ENCODE measurements at regions not wholly inside any gene's neighbourhood (a gene's known extent, or its start where the extent isn't known, plus 50 kb on each side); places are given as distances from the start of the nearest gene placed in this dataset.

DNA sequence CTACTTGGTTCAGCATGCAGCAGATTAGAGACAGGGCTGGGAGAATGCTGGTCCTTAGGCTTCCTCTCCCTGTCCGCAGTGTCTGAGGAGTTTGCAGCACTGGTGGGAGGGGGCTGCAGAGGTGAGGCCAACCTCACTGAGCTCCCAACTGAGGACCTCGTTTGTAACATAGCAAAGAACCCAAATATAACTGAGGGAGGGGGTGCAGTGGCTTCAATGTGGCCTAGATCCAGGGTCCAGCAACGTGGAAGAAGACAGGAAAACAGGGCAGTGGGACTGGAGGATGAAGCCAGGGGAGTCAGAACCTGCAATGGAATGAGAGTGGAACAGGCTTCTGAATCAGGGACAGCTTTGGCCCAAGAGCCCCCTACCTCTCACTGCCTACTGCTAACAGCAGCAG is 84.3 kb upstream of the MAFB start:
- H3K36me3 ChIP-seq (ENCODE audit: insufficient read depth, low read length): no peaks in the 10 kb centered on the region
- DNase-seq: no peak
- ChIA-PET POLR2A (no interaction called here), CTCF (no interaction called here)
- H3K4me3 ChIP-seq (ENCODE audit: low read length): no peak overlapping the region
- H3K27me3 ChIP-seq (ENCODE audit: control insufficient read depth in 1 of 2, insufficient read depth in 2 of 2, low read length in 2 of 2): no peaks in the 10 kb centered on the region
- no peaks in the 10 kb centered on the region for H3K9me3 ChIP-seq (ENCODE audit: control insufficient read depth in 1 of 2, insufficient read depth in 1 of 2, low read length in 2 of 2)
- no peak for ATAC-seq (ENCODE audit: poor library complexity)
- intact Hi-C loops (cut with DNase I, micrococcal nuclease): no loop called here
- H3K4me1 Mint-ChIP-seq (ENCODE audit: low read depth): peaks cover 3% of the 10 kb centered on the region
- no peaks in the 10 kb centered on the region for H3K9me3 Mint-ChIP-seq
- H3K4me1 ChIP-seq (ENCODE audit: insufficient read depth, low read length): peaks cover 7% of the 10 kb centered on the region
- no peak overlapping the region for H3K27ac Mint-ChIP-seq
- no peak overlapping the region for H3K27ac ChIP-seq (ENCODE audit: low read depth in 1 of 2, low read length in 2 of 2)
- no peak overlapping the region for H3K4me3 Mint-ChIP-seq
- TF ChIP-seq, protein P1, sequence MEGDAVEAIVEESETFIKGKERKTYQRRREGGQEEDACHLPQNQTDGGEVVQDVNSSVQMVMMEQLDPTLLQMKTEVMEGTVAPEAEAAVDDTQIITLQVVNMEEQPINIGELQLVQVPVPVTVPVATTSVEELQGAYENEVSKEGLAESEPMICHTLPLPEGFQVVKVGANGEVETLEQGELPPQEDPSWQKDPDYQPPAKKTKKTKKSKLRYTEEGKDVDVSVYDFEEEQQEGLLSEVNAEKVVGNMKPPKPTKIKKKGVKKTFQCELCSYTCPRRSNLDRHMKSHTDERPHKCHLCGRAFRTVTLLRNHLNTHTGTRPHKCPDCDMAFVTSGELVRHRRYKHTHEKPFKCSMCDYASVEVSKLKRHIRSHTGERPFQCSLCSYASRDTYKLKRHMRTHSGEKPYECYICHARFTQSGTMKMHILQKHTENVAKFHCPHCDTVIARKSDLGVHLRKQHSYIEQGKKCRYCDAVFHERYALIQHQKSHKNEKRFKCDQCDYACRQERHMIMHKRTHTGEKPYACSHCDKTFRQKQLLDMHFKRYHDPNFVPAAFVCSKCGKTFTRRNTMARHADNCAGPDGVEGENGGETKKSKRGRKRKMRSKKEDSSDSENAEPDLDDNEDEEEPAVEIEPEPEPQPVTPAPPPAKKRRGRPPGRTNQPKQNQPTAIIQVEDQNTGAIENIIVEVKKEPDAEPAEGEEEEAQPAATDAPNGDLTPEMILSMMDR (IDR thresholded peaks at IDR 0.05): no peak
- no peaks in the 10 kb centered on the region for H3K36me3 Mint-ChIP-seq (ENCODE audit: low read depth)
- H3K27me3 Mint-ChIP-seq: no peaks in the 10 kb centered on the region

DNA sequence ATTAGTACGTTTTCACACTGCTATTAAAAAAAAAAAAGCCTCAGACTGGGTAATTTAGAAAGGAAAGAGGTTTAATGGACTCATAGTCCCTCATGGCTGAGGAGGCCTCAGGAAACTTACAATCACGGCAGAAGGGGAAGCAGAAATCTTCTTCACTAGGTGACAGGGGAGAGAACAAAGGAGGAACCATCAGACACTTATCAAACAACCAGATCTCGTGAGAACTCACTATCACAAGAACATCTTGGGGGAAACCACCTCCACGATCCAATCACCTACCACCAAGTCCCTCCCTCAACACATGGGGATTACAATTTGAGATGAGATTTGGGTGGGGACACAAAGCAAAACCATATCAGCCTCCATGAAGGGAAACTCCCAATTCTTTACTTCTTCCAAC is 85.2 kb upstream of the MAFB start:
- no peak overlapping the region for H3K4me3 ChIP-seq (ENCODE audit: low read length)
- H3K36me3 ChIP-seq (ENCODE audit: insufficient read depth, low read length): no peaks in the 10 kb centered on the region
- H3K4me1 ChIP-seq (ENCODE audit: insufficient read depth, low read length): peaks cover 7% of the 10 kb centered on the region
- TF ChIP-seq, protein P1 (IDR thresholded peaks at IDR 0.05): no peak
- no peaks in the 10 kb centered on the region for H3K36me3 Mint-ChIP-seq (ENCODE audit: low read depth)
- H3K27me3 Mint-ChIP-seq: no peaks in the 10 kb centered on the region
- H3K9me3 Mint-ChIP-seq: no peaks in the 10 kb centered on the region
- H3K27ac Mint-ChIP-seq: no peak overlapping the region
- ChIA-PET POLR2A (no interaction called here), CTCF (no interaction called here)
- H3K27ac ChIP-seq (ENCODE audit: low read depth in 1 of 2, low read length in 2 of 2): no peak overlapping the region
- ATAC-seq (ENCODE audit: poor library complexity): no peak
- peaks cover 3% of the 10 kb centered on the region for H3K4me1 Mint-ChIP-seq (ENCODE audit: low read depth)
- intact Hi-C loops (cut with DNase I, micrococcal nuclease): no loop called here
- H3K4me3 Mint-ChIP-seq: no peak overlapping the region
- DNase-seq: no peak
- no peaks in the 10 kb centered on the region for H3K9me3 ChIP-seq (ENCODE audit: control insufficient read depth in 1 of 2, insufficient read depth in 1 of 2, low read length in 2 of 2)
- H3K27me3 ChIP-seq (ENCODE audit: control insufficient read depth in 1 of 2, insufficient read depth in 2 of 2, low read length in 2 of 2): no peaks in the 10 kb centered on the region

DNA sequence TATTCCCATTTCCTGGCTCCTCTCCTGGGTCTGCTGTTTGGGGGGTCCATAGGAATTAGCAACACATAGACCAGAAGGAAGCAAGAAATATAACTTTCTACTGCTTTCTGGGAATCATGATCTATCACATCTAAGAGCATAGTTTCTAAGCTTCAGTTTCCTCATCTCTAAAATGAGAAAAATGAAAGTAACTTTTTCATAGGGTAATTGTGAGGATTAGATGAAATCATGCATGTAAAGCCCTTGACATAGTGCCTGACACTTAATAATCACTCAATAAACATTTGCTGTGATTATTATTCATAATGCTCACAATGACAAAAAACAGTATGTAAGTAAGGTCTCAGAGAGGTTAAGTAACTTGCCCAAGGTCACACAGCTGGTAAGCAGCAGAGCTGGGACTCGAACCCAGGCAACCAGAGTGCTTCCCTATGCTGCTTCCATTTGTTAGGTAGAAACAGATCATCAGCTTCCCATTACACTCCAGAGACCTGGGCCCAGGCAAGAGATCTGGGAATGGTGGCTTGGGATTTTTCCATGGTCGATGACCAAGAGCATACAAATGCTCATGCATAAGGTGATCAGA is 86.6 kb upstream of the MAFB start:
- no peaks in the 10 kb centered on the region for H3K9me3 Mint-ChIP-seq
- Histone ChIP-seq H3K4me3 (ENCODE audit: low read length) (no peak overlapping the region), H3K27me3 (ENCODE audit: control insufficient read depth in 1 of 2, insufficient read depth in 2 of 2, low read length in 2 of 2) (no peaks in the 10 kb centered on the region), H3K36me3 (ENCODE audit: insufficient read depth, low read length) (no peaks in the 10 kb centered on the region), H3K27ac (ENCODE audit: low read depth in 1 of 2, low read length in 2 of 2) (no peak overlapping the region), H3K9me3 (ENCODE audit: control insufficient read depth in 1 of 2, insufficient read depth in 1 of 2, low read length in 2 of 2) (no peaks in the 10 kb centered on the region), H3K4me1 (ENCODE audit: insufficient read depth, low read length) (peaks cover 6% of the 10 kb centered on the region)
- no peak for ATAC-seq (ENCODE audit: poor library complexity)
- H3K4me3 Mint-ChIP-seq: no peak overlapping the region
- H3K27me3 Mint-ChIP-seq: no peaks in the 10 kb centered on the region
- H3K27ac Mint-ChIP-seq: no peak overlapping the region
- no peak for DNase-seq
- intact Hi-C loops (cut with DNase I, micrococcal nuclease): no loop called here
- peaks cover 3% of the 10 kb centered on the region for H3K4me1 Mint-ChIP-seq (ENCODE audit: low read depth)
- TF ChIP-seq, protein P1 (IDR thresholded peaks at IDR 0.05): no peak
- ChIA-PET CTCF (no interaction called here), POLR2A (no interaction called here)
- H3K36me3 Mint-ChIP-seq (ENCODE audit: low read depth): no peaks in the 10 kb centered on the region

Measured in CD4-positive, alpha-beta T cell (primary cell).